CD4-positive, CD25-positive, alpha-beta regulatory T cell (primary cell): ENCODE measurements at regions not wholly inside any gene's neighbourhood (a gene's known extent, or its start where the extent isn't known, plus 50 kb on each side); places are given as distances from the start of the nearest gene placed in this dataset.

Source experiments
- ATAC-seq, 2 donors: fragments of 150-1000 bp; cut with Tn5 transposase; one replicate each; pipeline ENCODE4 v1.10.0; 2021; ENCODE audit warnings: low read depth in 2 of 2, moderate number of reproducible peaks in 2 of 2, moderate library complexity in 1 of 2
- DNase-seq, 3 donors: peaks; one replicate each; pipeline versions ENCODE4 v3.0.0 to v3.0.0-alpha.2; 2012 to 2022; ENCODE audit warnings: mixed read lengths in 1 of 3
- H3K27ac ChIP-seq: one replicate; pipeline ENCODE4 v1.7.0; 2013; ENCODE audit warnings: mild to moderate bottlenecking, low read length; ENCODE audit not compliant: insufficient read depth, poor library complexity, severe bottlenecking
- H3K27me3 ChIP-seq: one replicate; pipeline ENCODE4 v1.7.0; 2013; ENCODE audit warnings: low read length; ENCODE audit not compliant: control insufficient read depth, insufficient read depth
- H3K36me3 ChIP-seq: one replicate; pipeline ENCODE4 v1.7.0; 2013; ENCODE audit warnings: mild to moderate bottlenecking, low read length, moderate library complexity; ENCODE audit not compliant: control insufficient read depth, insufficient read depth
- H3K4me1 ChIP-seq: 2 replicates; pipeline ENCODE4 v1.7.0; 2013; ENCODE audit warnings: mild to moderate bottlenecking, low read length; ENCODE audit not compliant: insufficient read depth, control insufficient read depth, poor library complexity, severe bottlenecking
- H3K4me3 ChIP-seq: one replicate; pipeline ENCODE4 v1.7.0; 2013; ENCODE audit warnings: low read depth, mild to moderate bottlenecking, low read length, moderate library complexity
- H3K9me3 ChIP-seq, 2 experiments: 1 replicate in 1 of 2; 2 replicates in 1 of 2; pipeline ENCODE4 v1.7.0; 2013; ENCODE audit warnings: low read length in 2 of 2, mild to moderate bottlenecking in 1 of 2, moderate library complexity in 1 of 2; ENCODE audit not compliant: control insufficient read depth in 2 of 2
- H3K27ac Mint-ChIP-seq, 3 donors: one replicate each; pipeline ENCODE4 v1.8.0; 2020 to 2022; ENCODE audit warnings: mild to moderate bottlenecking in 3 of 3, mixed read lengths in 3 of 3, moderate library complexity in 2 of 3
- H3K27me3 Mint-ChIP-seq: one replicate; pipeline ENCODE4 v1.8.0; 2022; ENCODE audit warnings: mild to moderate bottlenecking, mixed read lengths
- H3K36me3 Mint-ChIP-seq: one replicate; pipeline ENCODE4 v1.8.0; 2020; ENCODE audit warnings: mixed read lengths
- H3K4me1 Mint-ChIP-seq, 4 donors: one replicate each; pipeline ENCODE4 v1.8.0; 2020 to 2022; ENCODE audit warnings: mixed read lengths in 4 of 4, mild to moderate bottlenecking in 1 of 4
- H3K4me3 Mint-ChIP-seq, 4 donors: one replicate each; pipeline ENCODE4 v1.8.0; 2020 to 2022; ENCODE audit warnings: mild to moderate bottlenecking in 4 of 4, mixed read lengths in 4 of 4, moderate library complexity in 3 of 4
- H3K9me3 Mint-ChIP-seq, 7 donors: one replicate each; pipeline ENCODE4 v1.8.0; 2020 to 2022; ENCODE audit warnings: mixed read lengths in 7 of 7, mild to moderate bottlenecking in 3 of 7, moderate library complexity in 2 of 7

- H3K4me1 Mint-ChIP-seq = peaks cover 2 to 25% (median 8%) of the 10 kb centered on the region in 4 donors
- no peak overlapping the region for H3K27ac Mint-ChIP-seq
Measured at GRCh38 chr1:232579958-232580941, 49.7 kb downstream of the SIPA1L2 start.

GRCh38 chr1:232579466-232579865 lies 50.5 kb downstream of the SIPA1L2 start:
- ATAC-seq = no peak
- H3K4me3 Mint-ChIP-seq = no peak overlapping the region

More at GRCh38 chr1:232579958-232580941, 49.7 kb downstream of the SIPA1L2 start:
- no peaks in the 10 kb centered on the region for H3K36me3 Mint-ChIP-seq
- no peaks in the 10 kb centered on the region for H3K27me3 ChIP-seq
- H3K4me3 Mint-ChIP-seq = no peak overlapping the region
- no peaks in the 10 kb centered on the region for H3K36me3 ChIP-seq
- H3K9me3 ChIP-seq = no peaks in the 10 kb centered on the region
- H3K27ac ChIP-seq = no peak overlapping the region
- H3K4me3 ChIP-seq = no peak overlapping the region
- ATAC-seq (no peak), DNase-seq (no peak)
- H3K27me3 Mint-ChIP-seq = peaks cover 18% of the 10 kb centered on the region
- peaks cover 0 to 6% (median 2%) of the 10 kb centered on the region in 7 donors for H3K9me3 Mint-ChIP-seq
- no peaks in the 10 kb centered on the region for H3K4me1 ChIP-seq

GRCh38 chr1:232578651-232579195 lies 51.2 kb downstream of the SIPA1L2 start:
- Histone ChIP-seq H3K9me3 (no peaks in the 10 kb centered on the region), H3K27ac (no peak overlapping the region), H3K4me3 (peak overlapping the region; percentile 21), H3K4me1 (no peaks in the 10 kb centered on the region), H3K36me3 (no peaks in the 10 kb centered on the region), H3K27me3 (no peaks in the 10 kb centered on the region)
- Mint-ChIP-seq H3K27me3 (peaks cover 14% of the 10 kb centered on the region), H3K4me1 (peaks cover 2 to 25% (median 8%) of the 10 kb centered on the region in 4 donors), H3K36me3 (no peaks in the 10 kb centered on the region), H3K27ac (no peak overlapping the region), H3K9me3 (peaks cover 0 to 6% (median 2%) of the 10 kb centered on the region in 7 donors), H3K4me3 (no peak overlapping the region)
- no peak for ATAC-seq
- peak in 1 of 3 donors; percentile 20 for DNase-seq

More at GRCh38 chr1:232579466-232579865, 50.5 kb downstream of the SIPA1L2 start:
- DNase-seq = no peak
- Mint-ChIP-seq H3K27me3 (peaks cover 18% of the 10 kb centered on the region), H3K9me3 (peaks cover 0 to 6% (median 2%) of the 10 kb centered on the region in 7 donors), H3K27ac (no peak overlapping the region), H3K36me3 (no peaks in the 10 kb centered on the region), H3K4me1 (peaks cover 2 to 25% (median 8%) of the 10 kb centered on the region in 4 donors)
- Histone ChIP-seq H3K27ac (no peak overlapping the region), H3K36me3 (no peaks in the 10 kb centered on the region), H3K4me3 (no peak overlapping the region), H3K27me3 (no peaks in the 10 kb centered on the region), H3K9me3 (no peaks in the 10 kb centered on the region), H3K4me1 (no peaks in the 10 kb centered on the region)

GRCh38 chr1:232577772-232578171 lies 52.2 kb downstream of the SIPA1L2 start:
- H3K9me3 Mint-ChIP-seq = peaks cover 0 to 6% (median 2%) of the 10 kb centered on the region in 7 donors
- Histone ChIP-seq H3K9me3 (no peaks in the 10 kb centered on the region), H3K36me3 (no peaks in the 10 kb centered on the region), H3K4me3 (no peak overlapping the region), H3K27ac (no peak overlapping the region), H3K27me3 (no peaks in the 10 kb centered on the region), H3K4me1 (no peaks in the 10 kb centered on the region)
- H3K36me3 Mint-ChIP-seq = no peaks in the 10 kb centered on the region
- ATAC-seq (no peak), DNase-seq (no peak)
- H3K4me1 Mint-ChIP-seq = peaks cover 2 to 25% (median 8%) of the 10 kb centered on the region in 4 donors
- no peak overlapping the region for H3K27ac Mint-ChIP-seq
- H3K27me3 Mint-ChIP-seq = peaks cover 11% of the 10 kb centered on the region
- peak overlapping the region in 1 of 4 donors; percentile 5 for H3K4me3 Mint-ChIP-seq

- Histone ChIP-seq H3K27ac (no peak overlapping the region), H3K27me3 (no peaks in the 10 kb centered on the region), H3K9me3 (no peaks in the 10 kb centered on the region), H3K4me3 (no peak overlapping the region), H3K4me1 (no peaks in the 10 kb centered on the region), H3K36me3 (no peaks in the 10 kb centered on the region)
- DNase-seq = no peak
- Mint-ChIP-seq H3K4me1 (peaks cover 2 to 25% (median 8%) of the 10 kb centered on the region in 4 donors), H3K27ac (peak overlapping the region in 1 of 3 donors; percentile 90), H3K9me3 (peaks cover 0 to 4% (median 2%) of the 10 kb centered on the region in 7 donors), H3K27me3 (peaks cover 8% of the 10 kb centered on the region), H3K4me3 (no peak overlapping the region), H3K36me3 (no peaks in the 10 kb centered on the region)
- no peak for ATAC-seq
Measured at GRCh38 chr1:232576537-232576936, 53.4 kb downstream of the SIPA1L2 start.

- Mint-ChIP-seq H3K4me3 (no peak overlapping the region), H3K27ac (peak overlapping the region in 1 of 3 donors; percentile 70), H3K9me3 (peaks cover 0 to 4% (median 2%) of the 10 kb centered on the region in 7 donors), H3K4me1 (peaks cover 2 to 25% (median 8%) of the 10 kb centered on the region in 4 donors), H3K27me3 (peaks cover 5% of the 10 kb centered on the region), H3K36me3 (no peaks in the 10 kb centered on the region)
- ATAC-seq (no peak), DNase-seq (no peak)
- H3K4me3 ChIP-seq = no peak overlapping the region
- H3K27me3 ChIP-seq = no peaks in the 10 kb centered on the region
- no peaks in the 10 kb centered on the region for H3K36me3 ChIP-seq
- H3K9me3 ChIP-seq = no peaks in the 10 kb centered on the region
- no peaks in the 10 kb centered on the region for H3K4me1 ChIP-seq
- H3K27ac ChIP-seq = no peak overlapping the region
Measured at GRCh38 chr1:232575763-232576040, 54.2 kb downstream of the SIPA1L2 start.

GRCh38 chr1:232574889-232575762 lies 54.8 kb downstream of the SIPA1L2 start:
- H3K9me3 Mint-ChIP-seq = peaks cover 0 to 4% (median 2%) of the 10 kb centered on the region in 7 donors
- H3K4me3 Mint-ChIP-seq = no peak overlapping the region
- ATAC-seq (no peak), DNase-seq (no peak)
- no peaks in the 10 kb centered on the region for H3K4me1 ChIP-seq
- H3K27me3 ChIP-seq = no peaks in the 10 kb centered on the region
- no peaks in the 10 kb centered on the region for H3K36me3 ChIP-seq
- no peaks in the 10 kb centered on the region for H3K9me3 ChIP-seq
- peaks cover 5% of the 10 kb centered on the region for H3K27me3 Mint-ChIP-seq
- no peaks in the 10 kb centered on the region for H3K36me3 Mint-ChIP-seq
- no peak overlapping the region for H3K4me3 ChIP-seq
- H3K27ac ChIP-seq = no peak overlapping the region
- H3K27ac Mint-ChIP-seq = peak overlapping the region in 1 of 3 donors; percentile 70
- peaks cover 2 to 25% (median 8%) of the 10 kb centered on the region in 4 donors for H3K4me1 Mint-ChIP-seq
